ENCODE measurements at regions not wholly inside any gene's neighbourhood (a gene's known extent, or its start where the extent isn't known, plus 50 kb on each side); places are given as distances from the start of the nearest gene placed in this dataset.

DNA sequence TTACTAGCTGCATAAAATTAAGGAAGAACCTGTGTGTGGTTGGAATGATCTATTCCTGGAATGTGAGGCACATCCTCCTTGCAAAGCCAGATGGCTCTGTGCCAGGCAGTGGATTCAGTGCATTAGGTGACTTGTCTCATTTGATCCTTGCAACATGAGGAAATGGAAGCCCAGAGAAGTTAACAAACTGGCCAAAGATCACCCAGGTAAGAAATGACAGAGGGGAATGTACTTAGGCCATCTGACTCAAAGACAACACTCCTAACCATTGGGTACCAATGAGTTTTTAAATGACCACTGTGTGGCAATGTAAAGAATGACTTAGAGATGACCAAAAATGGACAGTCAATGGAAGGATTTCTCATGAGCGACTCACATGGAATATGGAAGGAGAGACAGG is 114.2 kb upstream of the RXFP2 start:
- CTCF ChIA-PET: no interaction called here
- no peak overlapping the region for H3K4me3 ChIP-seq (ENCODE audit: low read depth, low read length)
- TF ChIP-seq, protein P1, sequence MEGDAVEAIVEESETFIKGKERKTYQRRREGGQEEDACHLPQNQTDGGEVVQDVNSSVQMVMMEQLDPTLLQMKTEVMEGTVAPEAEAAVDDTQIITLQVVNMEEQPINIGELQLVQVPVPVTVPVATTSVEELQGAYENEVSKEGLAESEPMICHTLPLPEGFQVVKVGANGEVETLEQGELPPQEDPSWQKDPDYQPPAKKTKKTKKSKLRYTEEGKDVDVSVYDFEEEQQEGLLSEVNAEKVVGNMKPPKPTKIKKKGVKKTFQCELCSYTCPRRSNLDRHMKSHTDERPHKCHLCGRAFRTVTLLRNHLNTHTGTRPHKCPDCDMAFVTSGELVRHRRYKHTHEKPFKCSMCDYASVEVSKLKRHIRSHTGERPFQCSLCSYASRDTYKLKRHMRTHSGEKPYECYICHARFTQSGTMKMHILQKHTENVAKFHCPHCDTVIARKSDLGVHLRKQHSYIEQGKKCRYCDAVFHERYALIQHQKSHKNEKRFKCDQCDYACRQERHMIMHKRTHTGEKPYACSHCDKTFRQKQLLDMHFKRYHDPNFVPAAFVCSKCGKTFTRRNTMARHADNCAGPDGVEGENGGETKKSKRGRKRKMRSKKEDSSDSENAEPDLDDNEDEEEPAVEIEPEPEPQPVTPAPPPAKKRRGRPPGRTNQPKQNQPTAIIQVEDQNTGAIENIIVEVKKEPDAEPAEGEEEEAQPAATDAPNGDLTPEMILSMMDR (IDR thresholded peaks at IDR 0.05; ENCODE audit: insufficient read depth, low read length, missing control alignments): no peak
- POLR2A ChIA-PET: no interaction called here
- DNase-seq (ENCODE audit: low read depth, low spot score): no peak

DNA sequence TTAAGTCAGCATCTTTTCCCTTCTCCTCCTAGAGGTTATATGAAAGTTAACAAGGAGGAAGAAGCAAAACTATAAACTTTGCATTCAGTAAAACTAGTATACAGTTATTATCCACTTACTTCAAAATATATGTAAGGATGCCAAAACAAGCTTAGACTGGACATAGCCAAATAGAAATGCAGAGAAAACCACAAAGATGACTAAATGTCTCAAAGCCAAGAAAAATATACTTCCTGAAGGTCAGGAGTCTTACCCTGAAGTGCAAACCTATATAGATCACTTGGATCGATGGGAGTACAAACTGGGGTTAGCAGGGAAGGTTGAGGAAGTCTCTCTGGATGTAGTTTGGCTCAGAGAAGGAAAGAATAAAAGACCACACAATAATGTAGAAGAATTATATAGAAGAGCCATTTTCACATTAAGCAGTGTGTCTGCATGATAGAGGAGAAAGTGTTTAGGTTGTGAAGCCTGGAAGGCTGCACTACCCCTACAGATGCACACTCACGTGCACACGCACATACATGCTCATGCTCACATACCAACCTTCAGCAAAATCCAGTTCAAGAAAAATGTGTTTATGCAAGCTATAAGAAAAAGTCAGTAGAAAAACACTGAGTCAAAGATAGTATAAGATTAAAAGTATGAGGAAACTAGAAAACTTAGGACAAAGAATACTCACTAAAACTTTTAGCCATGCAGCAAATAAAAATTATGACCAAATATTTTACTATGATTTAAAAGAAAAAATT is 112.1 kb upstream of the RXFP2 start:
- ChIA-PET POLR2A (no interaction called here), CTCF (interaction anchor here (1.6 to 1.8 kb wide), 2 partner anchors 11 to 89 kb away, joined by 4 to 6 read pairs; no protein-coding TSS in a partner anchor)
- DNase-seq (ENCODE audit: low read depth, low spot score): no peak
- TF ChIP-seq, protein P1 (IDR thresholded peaks at IDR 0.05; ENCODE audit: insufficient read depth, low read length, missing control alignments): no peak
- H3K4me3 ChIP-seq (ENCODE audit: low read depth, low read length): no peak overlapping the region

DNA sequence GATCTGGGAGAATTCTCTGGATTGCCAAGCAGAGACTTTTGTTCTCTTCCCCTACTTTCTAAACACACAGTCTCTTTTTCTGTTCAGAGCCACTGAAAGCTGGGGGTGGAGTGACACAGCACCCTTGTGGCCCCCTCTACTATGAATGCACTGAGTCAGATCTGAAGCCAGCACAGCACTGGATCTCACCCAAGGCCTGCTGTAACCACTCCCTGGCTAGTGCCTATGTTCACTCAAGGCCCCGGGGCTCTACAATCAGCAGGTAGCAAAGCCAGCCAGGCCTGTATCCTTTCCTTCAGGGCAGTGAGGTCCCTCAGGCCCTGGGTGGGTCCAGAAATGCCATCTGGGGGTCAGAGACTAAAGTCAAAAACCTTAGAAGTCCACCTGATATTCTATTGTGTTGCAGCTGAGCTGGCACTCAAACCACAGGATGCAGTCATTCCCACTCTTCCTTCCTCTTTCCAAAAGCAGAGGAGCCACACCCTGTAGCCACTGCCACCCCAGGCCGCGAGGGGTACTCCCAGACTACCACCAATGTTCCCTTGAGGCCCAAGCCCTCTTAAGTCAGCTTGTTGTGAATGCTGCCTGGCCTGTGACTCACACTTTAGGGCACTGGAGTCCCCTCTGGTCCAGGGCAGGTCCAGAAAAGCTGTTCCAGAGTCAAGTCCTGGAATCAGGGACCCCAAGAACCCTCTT is 110.1 kb upstream of the RXFP2 start:
- no peak overlapping the region for H3K4me3 ChIP-seq (ENCODE audit: low read depth, low read length)
- TF ChIP-seq, protein P1 (IDR thresholded peaks at IDR 0.05; ENCODE audit: insufficient read depth, low read length, missing control alignments): no peak
- CTCF ChIA-PET: interaction anchor here (1.9 kb wide), 1 partner anchor 91 kb away, joined by 6 read pairs; no protein-coding TSS in a partner anchor
- POLR2A ChIA-PET: no interaction called here
- DNase-seq (ENCODE audit: low read depth, low spot score): no peak

DNA sequence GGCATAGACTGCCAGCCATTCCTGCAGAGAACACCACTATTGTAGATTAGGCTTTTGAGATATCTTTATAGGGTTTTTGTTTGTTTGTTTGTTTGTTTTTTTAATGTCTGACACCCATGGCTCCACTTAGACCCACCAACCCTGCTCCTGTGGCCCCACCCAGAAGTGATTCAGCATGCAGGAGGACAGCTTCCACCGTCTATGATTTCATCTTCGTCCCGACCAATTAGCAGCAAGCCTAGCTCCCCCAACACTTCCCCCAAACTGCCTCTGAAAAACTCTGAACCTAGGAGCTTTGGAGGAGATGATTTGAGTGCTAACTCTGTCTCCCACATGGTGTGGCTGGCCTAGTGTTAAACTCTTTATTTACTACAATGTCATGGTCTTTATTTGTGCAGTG is 108.3 kb upstream of the RXFP2 start:
- CTCF ChIA-PET: no interaction called here
- POLR2A ChIA-PET: interaction anchor here (1.3 kb wide), 1 partner anchor 8 kb away, joined by 3 read pairs; no protein-coding TSS in a partner anchor
- no peak overlapping the region for H3K4me3 ChIP-seq (ENCODE audit: low read depth, low read length)
- TF ChIP-seq, protein P1 (IDR thresholded peaks at IDR 0.05; ENCODE audit: insufficient read depth, low read length, missing control alignments): no peak
- no peak for DNase-seq (ENCODE audit: low read depth, low spot score)

DNA sequence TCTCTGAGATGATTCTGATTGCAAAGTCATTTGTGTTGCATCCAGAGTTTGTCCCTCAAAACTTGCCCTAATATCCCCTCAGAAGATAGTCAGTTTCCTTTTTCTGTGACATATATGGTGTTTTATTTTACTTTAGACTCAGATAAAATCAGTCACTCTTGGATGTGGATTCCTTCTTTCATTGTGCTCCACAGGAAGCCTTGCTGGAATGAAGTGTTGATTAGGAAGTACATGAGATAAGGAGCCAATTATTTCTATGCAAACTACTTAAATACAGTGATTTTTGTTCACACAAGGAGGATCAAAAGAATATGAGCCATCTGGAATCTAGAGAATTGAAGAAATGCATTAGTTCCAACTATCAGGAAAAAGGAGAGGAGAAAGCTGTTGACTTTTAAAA is 107.6 kb upstream of the RXFP2 start:
- no peak for DNase-seq (ENCODE audit: low read depth, low spot score)
- POLR2A ChIA-PET: interaction anchor here (1.3 kb wide), 1 partner anchor 8 kb away, joined by 3 read pairs; no protein-coding TSS in a partner anchor
- no peak overlapping the region for H3K4me3 ChIP-seq (ENCODE audit: low read depth, low read length)
- TF ChIP-seq, protein P1 (IDR thresholded peaks at IDR 0.05; ENCODE audit: insufficient read depth, low read length, missing control alignments): no peak
- CTCF ChIA-PET: no interaction called here

DNA sequence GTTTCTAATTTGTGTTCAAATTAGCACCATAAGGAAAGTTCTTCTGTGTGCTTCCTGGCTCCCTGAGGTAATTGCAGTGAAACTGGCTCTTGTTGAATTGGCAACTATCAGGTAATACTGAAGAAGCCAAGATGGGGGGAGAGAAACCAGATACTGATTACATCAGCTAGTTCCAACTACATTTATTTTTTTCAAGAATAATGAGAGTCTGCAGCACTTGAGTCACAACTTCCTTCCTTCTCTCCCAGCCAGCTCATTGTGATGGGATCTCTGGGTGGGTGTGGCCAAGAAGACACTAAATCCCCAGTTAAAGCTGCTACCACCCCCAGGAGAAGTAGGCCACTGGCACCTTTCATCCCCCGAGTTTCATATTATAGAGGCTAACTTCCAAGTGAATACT is 100.7 kb upstream of the RXFP2 start:
- DNase-seq (ENCODE audit: low read depth, low spot score): no peak
- TF ChIP-seq, protein P1 (IDR thresholded peaks at IDR 0.05; ENCODE audit: insufficient read depth, low read length, missing control alignments): no peak
- H3K4me3 ChIP-seq (ENCODE audit: low read depth, low read length): no peak overlapping the region
- ChIA-PET CTCF (interaction anchor here (1.4 to 1.5 kb wide), 2 partner anchors 11 to 159 kb away, joined by 3 to 6 read pairs; no protein-coding TSS in a partner anchor), POLR2A (interaction anchor here (0.6 kb wide), 1 partner anchor 32 kb away, joined by 3 read pairs; no protein-coding TSS in a partner anchor)
